ENCODE measurements at regions not wholly inside any gene's neighbourhood (a gene's known extent, or its start where the extent isn't known, plus 50 kb on each side); places are given as distances from the start of the nearest gene placed in this dataset.

GRCh38 chr3:95758707-95759106, 1055.7 kb upstream of the EPHA6 start:
- no peak for TF ChIP-seq CTCF (IDR thresholded peaks at IDR 0.05)
- no peaks in the 10 kb centered on the region for H3K36me3 Mint-ChIP-seq (ENCODE audit: low read depth)
- H3K27me3 Mint-ChIP-seq (ENCODE audit: insufficient read depth): no peaks in the 10 kb centered on the region
- DNase-seq: no peak
- no peak overlapping the region for H3K4me3 Mint-ChIP-seq
- H3K27ac Mint-ChIP-seq: no peak overlapping the region
- H3K4me1 Mint-ChIP-seq (ENCODE audit: low read depth): no peaks in the 10 kb centered on the region
- peaks cover 24% of the 10 kb centered on the region for H3K9me3 Mint-ChIP-seq

GRCh38 chr3:95759614-95760301, 1054.6 kb upstream of the EPHA6 start:
- H3K4me1 Mint-ChIP-seq (ENCODE audit: low read depth): no peaks in the 10 kb centered on the region
- no peaks in the 10 kb centered on the region for H3K36me3 Mint-ChIP-seq (ENCODE audit: low read depth)
- DNase-seq: no peak
- no peak overlapping the region for H3K4me3 Mint-ChIP-seq
- peaks cover 20% of the 10 kb centered on the region for H3K9me3 Mint-ChIP-seq
- H3K27ac Mint-ChIP-seq: no peak overlapping the region
- H3K27me3 Mint-ChIP-seq (ENCODE audit: insufficient read depth): no peaks in the 10 kb centered on the region
- no peak for TF ChIP-seq CTCF (IDR thresholded peaks at IDR 0.05)

- no peak overlapping the region for H3K4me3 Mint-ChIP-seq
- no peaks in the 10 kb centered on the region for H3K36me3 Mint-ChIP-seq (ENCODE audit: low read depth)
- H3K9me3 Mint-ChIP-seq: peaks cover 45% of the 10 kb centered on the region
- no peak for DNase-seq
- peaks cover 2% of the 10 kb centered on the region; the same call in 1 of the 2 replicates for H3K27me3 Mint-ChIP-seq (ENCODE audit: insufficient read depth)
- TF ChIP-seq CTCF (IDR thresholded peaks at IDR 0.05): no peak
- H3K4me1 Mint-ChIP-seq (ENCODE audit: low read depth): no peaks in the 10 kb centered on the region
- no peak overlapping the region for H3K27ac Mint-ChIP-seq
Measured at GRCh38 chr3:95775486-95776094, 1038.8 kb upstream of the EPHA6 start.

- Mint-ChIP-seq H3K27ac (no peak overlapping the region), H3K9me3 (peaks cover 24% of the 10 kb centered on the region), H3K36me3 (ENCODE audit: low read depth) (no peaks in the 10 kb centered on the region), H3K4me3 (no peak overlapping the region), H3K27me3 (ENCODE audit: insufficient read depth) (peaks cover 2% of the 10 kb centered on the region; the same call in 1 of the 2 replicates), H3K4me1 (ENCODE audit: low read depth) (no peaks in the 10 kb centered on the region)
- no peak for DNase-seq
- TF ChIP-seq CTCF (IDR thresholded peaks at IDR 0.05): no peak
Measured at GRCh38 chr3:95781598-95781997, 1032.8 kb upstream of the EPHA6 start.

- TF ChIP-seq CTCF (IDR thresholded peaks at IDR 0.05): no peak
- Mint-ChIP-seq H3K9me3 (peaks cover 11% of the 10 kb centered on the region), H3K4me1 (ENCODE audit: low read depth) (no peaks in the 10 kb centered on the region), H3K27me3 (ENCODE audit: insufficient read depth) (no peaks in the 10 kb centered on the region), H3K27ac (no peak overlapping the region), H3K36me3 (ENCODE audit: low read depth) (no peaks in the 10 kb centered on the region), H3K4me3 (no peak overlapping the region)
- no peak for DNase-seq
Measured at GRCh38 chr3:95789111-95789510, 1025.3 kb upstream of the EPHA6 start.

Measured in HFFc6 (cell line).